DOHH2 (cell line): ENCODE measurements at regions not wholly inside any gene's neighbourhood (a gene's known extent, or its start where the extent isn't known, plus 50 kb on each side); places are given as distances from the start of the nearest gene placed in this dataset.

Experiments used
- H3F3A ChIP-seq: fragments of 200-600 bp; sonication (generic), shearing (Covaris generic); 2 replicates; pipeline ENCODE4 v1.6.0; 2016; ENCODE audit warnings: antibody characterized with exemption, mild to moderate bottlenecking; ENCODE audit not compliant: control insufficient read depth, insufficient read depth
- H3K27ac ChIP-seq: fragments of 200-600 bp; sonication (generic); 2 replicates; pipeline ENCODE4 v1.5.1; 2014; ENCODE audit warnings: low read depth, mild to moderate bottlenecking, low read length, moderate library complexity
- H3K27me3 ChIP-seq: fragments of 200-600 bp; sonication (generic); 2 replicates; pipeline ENCODE4 v1.6.1; 2014; ENCODE audit warnings: mild to moderate bottlenecking, low read length, mixed read lengths; ENCODE audit not compliant: control insufficient read depth
- H3K36me3 ChIP-seq: fragments of 200-600 bp; sonication (generic); 2 replicates; pipeline ENCODE4 v1.6.1; 2014; ENCODE audit warnings: mild to moderate bottlenecking, low read length, moderate library complexity, mixed read lengths; ENCODE audit not compliant: control insufficient read depth
- H3K4me1 ChIP-seq: fragments of 200-600 bp; sonication (generic); 2 replicates; pipeline ENCODE4 v1.6.1; 2014; ENCODE audit warnings: mild to moderate bottlenecking, low read length, mixed read lengths; ENCODE audit not compliant: control insufficient read depth
- H3K4me2 ChIP-seq: fragments of 200-600 bp; sonication (generic); 2 replicates; pipeline ENCODE4 v1.6.0; 2014; ENCODE audit warnings: mild to moderate bottlenecking, low read length, moderate library complexity
- H3K4me3 ChIP-seq: fragments of 200-600 bp; sonication (generic); 2 replicates; pipeline ENCODE4 v1.5.1; 2014; ENCODE audit warnings: mild to moderate bottlenecking, low read length, mixed read lengths
- H3K79me2 ChIP-seq: fragments of 200-600 bp; sonication (generic); 2 replicates; pipeline ENCODE4 v1.6.1; 2014; ENCODE audit warnings: mild to moderate bottlenecking, low read length, mixed read lengths; ENCODE audit not compliant: control insufficient read depth
- H3K9me2 ChIP-seq: fragments of 200-600 bp; sonication (generic); replicated peaks from 2 replicates; pipeline ENCODE4 v1.6.1; 2014; ENCODE audit warnings: mild to moderate bottlenecking, low read length, mixed read lengths; ENCODE audit not compliant: control insufficient read depth
- H3K9me3 ChIP-seq: fragments of 200-600 bp; sonication (generic); 2 replicates; pipeline ENCODE4 v1.6.1; 2014; ENCODE audit warnings: antibody characterized with exemption, low read length, mixed read lengths; ENCODE audit not compliant: control insufficient read depth, insufficient read depth
- H4K20me1 ChIP-seq: fragments of 200-600 bp; sonication (generic); 2 replicates; pipeline ENCODE4 v1.6.0; 2014; ENCODE audit warnings: low read depth, mild to moderate bottlenecking, antibody characterized with exemption, low read length, moderate library complexity; ENCODE audit not compliant: control insufficient read depth, insufficient read depth
- CTCF ChIP-seq: fragments of 200-600 bp; sonication (generic); IDR thresholded peaks from one replicate; pipeline ENCODE4 v1.5.1; 2014; ENCODE audit warnings: antibody characterized with exemption, mild to moderate bottlenecking, low read depth, low read length; ENCODE audit not compliant: poor library complexity, severe bottlenecking
- EZH2phosphoT487 ChIP-seq: fragments of 200-600 bp; sonication (generic); IDR thresholded peaks from 2 replicates; pipeline ENCODE4 v1.6.1; 2017; ENCODE audit warnings: borderline replicate concordance, mild to moderate bottlenecking, antibody characterized with exemption, low read length, moderate library complexity, mixed read lengths

DNA sequence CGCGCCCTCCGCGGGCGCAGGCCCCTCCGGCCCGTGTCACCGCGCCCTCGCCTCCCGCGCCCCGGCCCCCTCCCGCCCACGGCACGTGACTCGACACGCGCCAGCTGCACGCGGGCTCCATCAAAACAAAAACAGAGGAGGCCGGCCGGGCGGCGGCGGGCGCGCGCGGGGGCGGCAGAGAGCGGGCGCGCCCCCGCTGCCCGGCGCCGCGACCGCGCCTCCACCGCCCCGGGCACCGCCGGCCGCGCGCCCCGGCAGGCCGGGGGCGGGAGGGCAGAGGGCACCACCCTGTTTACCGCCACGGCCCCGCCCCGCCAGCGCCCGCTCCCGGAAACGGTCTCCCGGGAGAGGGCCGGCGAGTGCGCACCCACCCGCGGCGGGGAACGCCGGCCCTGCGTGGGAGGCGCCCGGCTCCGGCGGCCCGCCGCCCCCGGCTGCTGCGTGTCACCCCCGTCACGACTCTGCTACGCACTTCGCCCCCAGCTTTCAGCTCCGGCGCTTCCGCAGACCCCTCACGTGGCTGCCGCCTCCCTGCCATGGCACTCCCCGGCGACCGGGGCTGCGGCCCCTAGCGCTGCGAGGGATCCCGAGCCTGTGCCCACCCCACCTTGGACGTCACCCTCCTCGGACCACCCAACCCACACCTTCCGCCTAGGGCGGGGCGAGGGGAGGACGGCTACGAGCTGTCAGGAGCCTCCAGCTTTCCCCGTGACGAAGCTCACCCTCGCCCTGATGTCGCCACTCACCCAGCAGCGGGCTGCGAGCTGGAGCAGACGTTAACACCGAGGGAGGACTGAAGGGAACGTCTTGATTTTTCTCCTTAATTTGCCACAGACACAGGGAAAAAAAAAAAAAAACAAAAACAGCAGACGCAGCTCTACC lies 221.6 kb upstream of the MKLN1 start:
- Histone ChIP-seq H3K27ac (peak overlapping the region; percentile 87), H3K79me2 (peaks cover 96% of the 10 kb centered on the region), H3K4me1 (peaks cover 66% of the 10 kb centered on the region), H3K4me2 (peak overlapping the region; percentile 90), H3K36me3 (peaks cover 71% of the 10 kb centered on the region), H3K4me3 (peak overlapping the region; percentile 93), H3K27me3 (no peaks in the 10 kb centered on the region), H3F3A (peaks cover 22% of the 10 kb centered on the region), H3K9me2 (no peaks in the 10 kb centered on the region), H3K9me3 (no peaks in the 10 kb centered on the region), H4K20me1 (peaks cover 36% of the 10 kb centered on the region)
- TF ChIP-seq CTCF (peak; percentile 13), EZH2phosphoT487 (no peak)

DNA sequence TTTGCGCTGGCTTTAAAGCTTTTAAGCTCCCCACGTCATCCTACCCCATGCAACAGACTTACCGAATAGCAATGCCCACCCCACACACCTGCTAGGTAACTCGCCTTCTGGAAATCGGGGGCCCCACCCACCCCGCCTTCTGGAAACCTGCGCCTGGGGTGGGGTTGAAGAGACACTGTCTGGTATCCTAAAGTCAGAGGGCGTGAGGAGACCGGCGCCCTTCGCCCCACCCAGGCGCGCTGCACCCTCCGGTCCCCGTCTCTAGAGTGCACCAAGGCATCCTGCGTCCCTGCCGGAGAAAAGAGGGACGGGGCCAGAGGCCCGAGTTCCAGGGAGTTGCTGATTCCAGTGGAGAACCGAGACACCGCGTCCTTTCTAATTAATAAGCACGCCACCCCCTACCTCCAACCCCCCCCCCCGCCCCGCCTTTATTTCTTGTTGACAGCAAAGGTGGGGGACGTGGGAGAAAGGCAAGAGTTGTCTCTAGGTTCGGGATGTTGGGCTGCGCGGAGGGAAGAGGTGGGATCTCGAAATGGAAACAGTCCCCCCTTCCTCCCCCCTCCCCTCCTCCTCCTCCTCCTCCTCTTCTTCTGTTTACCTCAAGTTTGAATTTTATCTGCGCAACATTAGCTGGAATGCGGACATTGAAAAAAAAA lies 220.9 kb upstream of the MKLN1 start:
- no peaks in the 10 kb centered on the region for H3K9me3 ChIP-seq
- H3K79me2 ChIP-seq: peaks cover 96% of the 10 kb centered on the region
- H3K27me3 ChIP-seq: no peaks in the 10 kb centered on the region
- TF ChIP-seq CTCF: no peak
- TF ChIP-seq EZH2phosphoT487: no peak
- H3F3A ChIP-seq: peaks cover 22% of the 10 kb centered on the region
- H3K4me3 ChIP-seq: peak overlapping the region; percentile 93
- H3K36me3 ChIP-seq: peaks cover 63% of the 10 kb centered on the region
- H3K9me2 ChIP-seq: no peaks in the 10 kb centered on the region
- H3K4me2 ChIP-seq: peak overlapping the region; percentile 88
- peaks cover 66% of the 10 kb centered on the region for H3K4me1 ChIP-seq
- H3K27ac ChIP-seq: peak overlapping the region; percentile 87
- H4K20me1 ChIP-seq: peaks cover 35% of the 10 kb centered on the region

- Histone ChIP-seq H3K27ac (peak overlapping the region; percentile 87), H3K4me1 (peaks cover 66% of the 10 kb centered on the region)
- TF ChIP-seq CTCF (peak; percentile 35), EZH2phosphoT487 (no peak)
Measured at GRCh38 chr7:131107337-131108211, 220.1 kb upstream of the MKLN1 start.

More at GRCh38 chr7:131107337-131108211, 220.1 kb upstream of the MKLN1 start:
- H3K9me3 ChIP-seq: no peaks in the 10 kb centered on the region
- peak overlapping the region; percentile 93 for H3K4me3 ChIP-seq
- H3K9me2 ChIP-seq: no peaks in the 10 kb centered on the region
- no peaks in the 10 kb centered on the region for H3K27me3 ChIP-seq
- peaks cover 22% of the 10 kb centered on the region for H3F3A ChIP-seq
- peaks cover 29% of the 10 kb centered on the region for H4K20me1 ChIP-seq
- H3K36me3 ChIP-seq: peaks cover 55% of the 10 kb centered on the region
- peak overlapping the region; percentile 88 for H3K4me2 ChIP-seq
- H3K79me2 ChIP-seq: peaks cover 91% of the 10 kb centered on the region
